GM21515 (cell line): ENCODE measurements at regions not wholly inside any gene's neighbourhood (a gene's known extent, or its start where the extent isn't known, plus 50 kb on each side); places are given as distances from the start of the nearest gene placed in this dataset.

Experiments used
- ATAC-seq: cut with Tn5 transposase; IDR thresholded peaks from one replicate; pipeline ENCODE4 v1.9.1; 2021; ENCODE audit not compliant: unreplicated experiment

- no peak for ATAC-seq
These were observed 157.3 kb downstream of the TBXT start for GRCh38 chr6:166010136-166010960.

GRCh38 chr6:166009385-166010031 is 158.1 kb downstream of the TBXT start:
- no peak for ATAC-seq

GRCh38 chr6:166008441-166009369 is 158.9 kb downstream of the TBXT start:
- no peak for ATAC-seq

GRCh38 chr6:166007349-166008263 is 160.0 kb downstream of the TBXT start:
- no peak for ATAC-seq

- no peak for ATAC-seq
These were observed 160.8 kb downstream of the TBXT start for GRCh38 chr6:166006900-166007301.

- ATAC-seq, result no peak
These were observed 161.4 kb downstream of the TBXT start for GRCh38 chr6:166005944-166006899.

- ATAC-seq, result no peak
These were observed 162.2 kb downstream of the TBXT start for GRCh38 chr6:166005401-166005943.

GRCh38 chr6:166004876-166005275 is 162.8 kb downstream of the TBXT start:
- no peak for ATAC-seq

GRCh38 chr6:166004471-166004870 is 163.2 kb downstream of the TBXT start:
- no peak for ATAC-seq

- ATAC-seq, result no peak
These were observed 164.1 kb downstream of the TBXT start for GRCh38 chr6:166003569-166003968.

GRCh38 chr6:166001359-166001758 is 166.3 kb downstream of the TBXT start:
- ATAC-seq, result no peak

- no peak for ATAC-seq
These were observed 168.4 kb downstream of the TBXT start for GRCh38 chr6:165999279-165999678.

- ATAC-seq, result no peak
These were observed 169.6 kb downstream of the TBXT start for GRCh38 chr6:165998072-165998471.

GRCh38 chr6:165991341-165991740 is 176.3 kb downstream of the TBXT start:
- no peak for ATAC-seq

- no peak for ATAC-seq
These were observed 177.4 kb downstream of the TBXT start for GRCh38 chr6:165990216-165990615.

- no peak for ATAC-seq
These were observed 178.7 kb downstream of the TBXT start for GRCh38 chr6:165988757-165989456.

GRCh38 chr6:165988302-165988756 is 179.3 kb downstream of the TBXT start:
- no peak for ATAC-seq
